ENCODE measurements at regions not wholly inside any gene's neighbourhood (a gene's known extent, or its start where the extent isn't known, plus 50 kb on each side); places are given as distances from the start of the nearest gene placed in this dataset.
"Not testable (repeated sequence)": the region's sequence is repeated elsewhere in the genome, so short reads cannot be mapped to it uniquely, and the experiment has no call there.

DNA sequence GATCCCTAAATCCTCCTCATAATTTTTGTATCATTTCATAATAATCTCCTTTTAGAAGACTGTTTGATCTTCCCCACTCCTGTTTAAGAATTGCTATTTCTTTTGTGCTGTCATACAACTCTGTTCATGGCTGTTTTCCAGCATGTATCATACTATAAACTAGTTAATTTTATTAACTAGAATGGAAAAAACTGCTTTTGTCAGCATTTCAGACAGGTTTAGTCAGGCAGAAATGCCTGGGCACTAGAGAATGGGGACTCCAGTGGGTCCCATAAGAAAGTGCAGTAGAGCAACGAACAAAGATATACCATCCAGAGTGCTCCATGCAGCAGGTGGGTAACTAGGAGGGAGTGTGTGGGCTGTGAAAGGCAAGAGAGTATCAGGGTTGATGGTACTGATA lies 523.9 kb downstream of the PLOD2 start:
- ATAC-seq (replicated peaks in 1 of 2) (no peak), DNase-seq (no peak)
- H3K27ac Mint-ChIP-seq, result no peak overlapping the region
- H3K9me3 Mint-ChIP-seq, result peaks cover 0 to 5% of the 10 kb centered on the region in 2 donors
- peaks cover 0 to 3% of the 10 kb centered on the region in 2 donors for H3K36me3 Mint-ChIP-seq (ENCODE audit: insufficient read depth in 2 of 2)
- H3K4me3 Mint-ChIP-seq, result no peak overlapping the region
- no peaks in the 10 kb centered on the region for H3K4me1 Mint-ChIP-seq (ENCODE audit: low read depth)
- H3K27me3 Mint-ChIP-seq (ENCODE audit: low read depth), result no peaks in the 10 kb centered on the region

DNA sequence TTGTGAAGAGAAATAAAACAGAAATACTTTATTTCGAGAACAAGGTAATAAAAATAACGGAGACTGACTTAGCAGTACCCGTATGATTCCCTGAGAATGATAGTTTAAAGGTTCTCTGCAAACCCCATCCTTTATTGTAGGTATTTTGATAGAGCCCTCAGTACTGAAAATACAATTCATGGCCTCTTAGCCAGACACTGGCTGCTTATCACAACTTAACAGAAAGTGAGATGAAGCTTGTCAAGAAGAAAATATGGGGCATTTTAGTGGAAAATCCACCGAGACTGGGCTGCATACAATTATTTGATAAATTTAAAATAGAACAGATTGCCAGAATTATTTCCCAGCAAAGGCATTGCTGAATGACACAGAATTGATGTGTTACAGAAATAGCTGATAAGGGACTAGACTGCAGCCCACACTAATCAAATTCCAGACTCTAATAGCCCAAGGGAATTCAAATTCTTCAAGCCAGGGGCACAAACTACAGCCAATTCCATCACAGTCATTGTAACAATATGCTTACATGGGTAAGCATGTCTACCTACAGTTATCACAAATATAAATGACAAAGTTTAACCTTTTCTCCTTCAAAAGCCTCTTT lies 521.9 kb downstream of the PLOD2 start:
- no peaks in the 10 kb centered on the region for H3K4me1 Mint-ChIP-seq (ENCODE audit: low read depth)
- no peak overlapping the region for H3K4me3 Mint-ChIP-seq
- H3K36me3 Mint-ChIP-seq (ENCODE audit: insufficient read depth in 2 of 2), result no peaks in the 10 kb centered on the region
- peaks cover 0 to 2% of the 10 kb centered on the region in 2 donors for H3K9me3 Mint-ChIP-seq
- H3K27me3 Mint-ChIP-seq (ENCODE audit: low read depth), result no peaks in the 10 kb centered on the region
- DNase-seq, result no peak
- ATAC-seq (replicated peaks in 1 of 2), result no peak
- H3K27ac Mint-ChIP-seq, result no peak overlapping the region

DNA sequence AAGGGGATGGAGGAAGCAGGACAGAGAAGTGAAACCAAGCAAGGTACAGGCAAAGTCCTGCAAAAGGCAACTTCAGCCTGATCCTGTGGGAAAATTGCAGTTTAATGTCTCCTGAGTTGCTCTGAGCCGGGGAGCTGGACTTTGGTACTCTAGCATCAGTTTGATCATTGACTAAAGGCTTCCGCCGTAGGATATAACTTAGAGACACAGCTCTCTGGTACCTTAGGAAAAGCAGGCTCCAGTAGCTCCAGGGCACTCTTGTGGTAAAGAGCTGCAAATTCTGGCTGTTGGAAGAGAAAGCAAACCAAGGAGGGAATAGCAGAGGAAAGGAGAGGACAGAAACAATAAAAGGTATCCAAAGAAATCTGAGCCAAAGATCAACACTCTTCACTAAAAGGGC lies 521.1 kb downstream of the PLOD2 start:
- Mint-ChIP-seq H3K4me1 (ENCODE audit: low read depth) (no peaks in the 10 kb centered on the region), H3K36me3 (ENCODE audit: insufficient read depth in 2 of 2) (no peaks in the 10 kb centered on the region)
- DNase-seq, result no peak

DNA sequence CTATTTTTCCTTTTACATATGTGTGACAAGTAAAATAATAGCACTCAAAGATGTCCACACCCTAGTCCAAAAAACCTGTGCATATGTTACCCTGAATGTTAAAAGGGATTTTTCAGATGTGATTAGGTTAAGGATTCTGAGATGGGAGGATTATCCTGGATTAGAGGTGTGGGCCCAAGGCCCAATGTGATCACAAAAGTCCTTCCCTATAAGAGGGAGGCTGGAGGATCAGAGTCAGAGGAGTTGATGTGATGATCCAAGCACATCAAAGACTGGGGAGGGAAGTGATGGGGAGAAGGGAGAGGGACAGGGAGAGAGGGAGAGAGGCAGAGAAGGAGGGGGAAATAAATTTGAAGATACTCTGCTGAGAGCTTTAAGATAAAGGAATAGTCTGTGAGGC lies 512.6 kb downstream of the PLOD2 start:
- Mint-ChIP-seq H3K4me1 (ENCODE audit: low read depth) (no peaks in the 10 kb centered on the region), H3K27ac (no peak overlapping the region), H3K9me3 (peaks cover 3 to 4% of the 10 kb centered on the region in 2 donors), H3K4me3 (no peak overlapping the region), H3K36me3 (ENCODE audit: insufficient read depth in 2 of 2) (no peaks in the 10 kb centered on the region), H3K27me3 (ENCODE audit: low read depth) (no peaks in the 10 kb centered on the region)
- DNase-seq (no peak), ATAC-seq (replicated peaks in 1 of 2) (no peak)

More for the DNA sequence above, 521.1 kb downstream of the PLOD2 start:
- Mint-ChIP-seq H3K27ac (no peak overlapping the region), H3K4me3 (no peak overlapping the region), H3K27me3 (ENCODE audit: low read depth) (no peaks in the 10 kb centered on the region), H3K9me3 (peaks cover 0 to 2% of the 10 kb centered on the region in 2 donors)
- ATAC-seq (replicated peaks in 1 of 2), result no peak

DNA sequence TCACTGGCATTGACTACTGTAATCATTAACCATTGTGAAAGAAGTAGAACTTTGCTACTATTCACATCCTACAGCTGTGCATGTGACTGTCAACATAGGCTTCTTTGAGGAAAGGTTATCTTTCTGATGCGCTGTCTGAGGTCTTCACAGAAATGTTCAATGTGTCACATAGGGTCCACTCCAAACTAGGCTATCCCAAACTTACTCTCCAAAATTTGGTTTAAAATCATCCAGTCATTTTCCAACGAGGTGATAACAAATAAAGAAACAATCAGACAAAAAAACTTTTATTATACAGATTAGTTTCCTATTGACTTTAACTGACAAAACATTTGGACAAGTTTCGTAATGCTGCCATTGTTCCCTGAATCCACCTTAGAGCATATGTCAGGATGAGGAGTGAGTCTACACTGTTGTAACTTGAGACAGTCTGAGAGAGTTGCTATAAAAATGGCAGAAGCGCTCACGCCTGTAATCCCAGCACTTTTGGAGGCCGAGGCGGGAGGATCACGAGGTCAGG lies 511.6 kb downstream of the PLOD2 start:
- no peaks in the 10 kb centered on the region for H3K4me1 Mint-ChIP-seq (ENCODE audit: low read depth)

DNA sequence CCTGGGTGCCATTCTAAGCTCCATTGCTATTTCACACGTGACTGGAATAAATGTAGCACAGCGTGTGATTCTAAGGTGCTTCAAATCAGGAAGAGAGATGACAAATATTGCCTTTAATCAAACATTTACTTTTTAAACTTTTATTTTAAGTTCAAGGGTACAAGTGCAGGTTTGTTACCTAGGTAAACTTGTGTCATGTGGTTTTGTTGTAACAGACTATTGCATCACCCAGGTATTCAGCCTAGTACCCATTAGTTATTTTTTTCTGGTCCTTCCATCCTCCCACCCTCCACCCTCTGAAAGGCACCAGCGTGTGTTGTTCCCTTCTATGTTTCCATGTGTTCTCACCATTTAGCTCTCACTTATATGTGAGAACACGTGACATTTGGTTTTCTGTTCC lies 510.8 kb downstream of the PLOD2 start:
- H3K4me1 Mint-ChIP-seq (ENCODE audit: low read depth), result no peaks in the 10 kb centered on the region
- H3K9me3 Mint-ChIP-seq, result peaks cover 3 to 4% of the 10 kb centered on the region in 2 donors
- ATAC-seq (replicated peaks in 1 of 2), result no peak
- no peaks in the 10 kb centered on the region for H3K27me3 Mint-ChIP-seq (ENCODE audit: low read depth)
- no peak for DNase-seq
- H3K36me3 Mint-ChIP-seq (ENCODE audit: insufficient read depth in 2 of 2), result no peaks in the 10 kb centered on the region
- no peak overlapping the region for H3K4me3 Mint-ChIP-seq
- H3K27ac Mint-ChIP-seq, result no peak overlapping the region

More for the DNA sequence above, 511.6 kb downstream of the PLOD2 start:
- DNase-seq (no peak), ATAC-seq (replicated peaks in 1 of 2) (no peak)
- Mint-ChIP-seq H3K36me3 (ENCODE audit: insufficient read depth in 2 of 2) (no peaks in the 10 kb centered on the region), H3K4me3 (no peak overlapping the region), H3K27ac (no peak overlapping the region), H3K27me3 (ENCODE audit: low read depth) (no peaks in the 10 kb centered on the region), H3K9me3 (peaks cover 2 to 4% of the 10 kb centered on the region in 2 donors)

DNA sequence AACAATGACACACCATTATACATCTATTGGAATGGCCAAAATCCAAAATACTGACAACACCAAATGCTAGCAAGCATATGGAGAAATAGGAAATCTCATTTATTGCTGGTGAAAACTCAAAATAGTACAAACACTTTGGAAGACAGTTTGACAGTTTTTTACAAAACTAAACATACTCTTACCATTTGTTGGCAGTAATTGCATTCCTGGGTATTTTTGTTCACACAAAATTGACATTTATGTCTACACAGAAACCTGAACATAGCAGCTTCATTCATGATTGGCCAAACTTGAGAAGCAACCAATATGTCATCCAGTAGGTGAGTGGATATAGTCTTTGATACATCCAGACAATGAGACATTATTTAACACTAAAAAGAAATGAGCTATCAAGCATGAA lies 489.9 kb downstream of the PLOD2 start:
- H3K27me3 Mint-ChIP-seq (ENCODE audit: low read depth), result no peaks in the 10 kb centered on the region
- no peaks in the 10 kb centered on the region for H3K4me1 Mint-ChIP-seq (ENCODE audit: low read depth)
- DNase-seq, result no peak
- no peak overlapping the region for H3K27ac Mint-ChIP-seq
- H3K36me3 Mint-ChIP-seq (ENCODE audit: insufficient read depth in 2 of 2), result no peaks in the 10 kb centered on the region
- H3K9me3 Mint-ChIP-seq, result peaks cover 6% of the 10 kb centered on the region in 2 donors
- no peak for ATAC-seq (replicated peaks in 1 of 2)
- H3K4me3 Mint-ChIP-seq, result no peak overlapping the region

DNA sequence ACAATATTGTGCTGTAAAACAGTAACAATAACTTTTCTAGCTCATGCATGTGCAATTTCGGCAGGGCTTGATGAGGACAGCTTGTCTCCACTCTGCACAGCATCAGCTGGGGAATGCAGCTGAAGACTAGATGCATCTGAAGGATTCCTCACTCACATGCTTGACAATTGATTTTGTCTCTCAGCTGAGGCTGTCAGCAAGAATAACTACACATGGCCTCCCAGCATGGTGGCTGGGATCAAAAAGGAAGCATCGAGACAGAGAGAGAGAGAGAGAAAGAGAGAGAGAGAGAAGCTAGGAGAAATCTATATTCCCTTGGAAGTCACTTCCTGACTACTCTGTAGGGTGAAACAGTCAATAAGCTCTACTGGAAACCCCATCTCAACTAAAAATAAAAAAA lies 487.1 kb downstream of the PLOD2 start:
- DNase-seq, result no peak
- no peak overlapping the region for H3K27ac Mint-ChIP-seq
- H3K9me3 Mint-ChIP-seq, result peaks cover 5 to 6% of the 10 kb centered on the region in 2 donors
- no peaks in the 10 kb centered on the region for H3K27me3 Mint-ChIP-seq (ENCODE audit: low read depth)
- no peak overlapping the region for H3K4me3 Mint-ChIP-seq
- ATAC-seq (replicated peaks in 1 of 2), result no peak
- no peaks in the 10 kb centered on the region for H3K36me3 Mint-ChIP-seq (ENCODE audit: insufficient read depth in 2 of 2)
- H3K4me1 Mint-ChIP-seq (ENCODE audit: low read depth), result no peaks in the 10 kb centered on the region

DNA sequence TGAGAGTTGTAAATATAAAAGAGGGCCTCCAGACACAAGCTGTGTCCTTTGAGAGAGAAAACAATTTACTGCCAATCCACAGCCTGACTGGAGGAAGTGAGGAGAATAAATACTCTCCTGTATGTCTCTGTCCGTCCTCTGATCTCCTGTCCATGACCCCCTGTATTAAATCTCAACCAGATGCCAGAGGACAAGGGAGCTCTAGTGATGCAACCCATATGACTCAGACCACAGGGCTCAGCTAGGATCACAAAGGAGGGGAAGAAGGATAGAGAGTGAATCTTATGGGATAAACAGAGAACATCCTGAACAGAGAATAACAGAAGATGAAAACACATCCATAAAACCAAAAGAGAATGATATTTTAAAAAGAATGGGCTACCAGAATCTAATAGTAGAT lies 482.6 kb downstream of the PLOD2 start:
- no peak for DNase-seq
- H3K9me3 Mint-ChIP-seq, result peaks cover 0 to 3% of the 10 kb centered on the region in 2 donors
- no peaks in the 10 kb centered on the region for H3K27me3 Mint-ChIP-seq (ENCODE audit: low read depth)
- no peak for ATAC-seq (replicated peaks in 1 of 2)
- no peaks in the 10 kb centered on the region for H3K36me3 Mint-ChIP-seq (ENCODE audit: insufficient read depth in 2 of 2)
- H3K27ac Mint-ChIP-seq, result no peak overlapping the region
- H3K4me3 Mint-ChIP-seq, result no peak overlapping the region
- no peaks in the 10 kb centered on the region for H3K4me1 Mint-ChIP-seq (ENCODE audit: low read depth)

DNA sequence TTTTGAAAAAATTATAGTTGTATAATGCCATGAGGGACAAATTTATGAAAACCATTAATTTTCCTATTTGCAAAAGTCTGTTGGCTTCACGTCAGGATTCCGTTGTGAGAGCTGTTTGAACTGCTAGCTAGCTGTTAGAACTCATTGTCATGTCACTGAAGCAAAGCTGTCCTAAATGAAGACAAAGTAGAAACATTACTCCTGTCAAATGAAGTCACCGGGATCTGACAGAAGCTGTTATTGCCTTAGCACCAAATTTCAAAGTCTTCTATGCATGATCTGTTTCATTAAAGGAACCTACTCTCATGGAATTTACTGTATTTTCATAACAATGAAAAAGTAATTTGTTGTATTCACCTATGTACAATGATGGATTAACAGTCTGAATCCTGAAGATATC lies 479.8 kb downstream of the PLOD2 start:
- no peak for DNase-seq

DNA sequence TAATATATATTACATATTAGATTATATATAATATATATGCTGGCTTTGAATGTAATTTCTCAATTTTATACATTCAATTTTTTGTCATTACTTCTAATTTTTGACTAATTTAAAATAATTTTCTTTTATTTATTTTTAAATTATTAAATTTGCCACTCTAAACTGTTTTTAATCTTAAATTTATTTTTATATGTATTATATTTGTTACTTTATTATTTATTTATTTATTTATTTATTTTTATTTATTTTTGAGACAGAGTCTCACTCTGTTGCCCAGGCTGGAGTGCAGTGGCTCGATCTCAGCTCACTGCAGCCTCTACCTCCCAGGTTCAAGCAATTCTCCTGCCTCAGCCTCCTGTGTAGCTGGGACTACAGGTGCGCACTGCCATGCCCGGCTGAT lies 473.0 kb downstream of the PLOD2 start:
- not testable (repeated sequence) for H3K27me3 Mint-ChIP-seq (ENCODE audit: low read depth); H3K9me3 Mint-ChIP-seq; H3K4me3 Mint-ChIP-seq; H3K27ac Mint-ChIP-seq; ATAC-seq (replicated peaks in 1 of 2); H3K36me3 Mint-ChIP-seq (ENCODE audit: insufficient read depth in 2 of 2); H3K4me1 Mint-ChIP-seq (ENCODE audit: low read depth); DNase-seq

More for the DNA sequence above, 479.8 kb downstream of the PLOD2 start:
- Mint-ChIP-seq H3K4me1 (ENCODE audit: low read depth) (no peaks in the 10 kb centered on the region), H3K9me3 (peaks cover 0 to 2% of the 10 kb centered on the region in 2 donors), H3K27ac (no peak overlapping the region), H3K4me3 (no peak overlapping the region), H3K36me3 (ENCODE audit: insufficient read depth in 2 of 2) (no peaks in the 10 kb centered on the region), H3K27me3 (ENCODE audit: low read depth) (no peaks in the 10 kb centered on the region)
- no peak for ATAC-seq (replicated peaks in 1 of 2)

DNA sequence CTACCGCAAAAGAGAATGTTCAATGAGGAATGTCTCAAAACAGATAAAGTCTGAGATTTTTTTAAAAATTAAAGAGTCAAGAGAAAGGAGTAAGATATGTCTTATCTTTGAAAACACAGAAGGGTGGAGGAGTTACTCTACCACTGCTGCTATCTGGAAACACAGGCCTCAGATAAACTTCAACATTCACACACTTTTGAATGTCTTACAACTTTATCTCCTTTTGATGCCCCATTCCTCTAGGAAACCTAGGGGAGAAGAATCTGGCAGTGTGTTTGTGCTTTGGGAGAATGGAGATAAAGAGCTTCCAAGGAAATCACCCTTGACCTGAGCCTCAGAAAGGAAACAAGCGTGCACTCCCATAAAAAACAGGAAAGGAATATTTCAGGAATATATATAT lies 468.2 kb downstream of the PLOD2 start:
- Mint-ChIP-seq H3K4me1 (ENCODE audit: low read depth) (no peaks in the 10 kb centered on the region), H3K27ac (no peak overlapping the region), H3K4me3 (no peak overlapping the region), H3K9me3 (peaks cover 0 to 4% of the 10 kb centered on the region in 2 donors), H3K36me3 (ENCODE audit: insufficient read depth in 2 of 2) (no peaks in the 10 kb centered on the region), H3K27me3 (ENCODE audit: low read depth) (no peaks in the 10 kb centered on the region)
- ATAC-seq (replicated peaks in 1 of 2) (no peak), DNase-seq (no peak)

DNA sequence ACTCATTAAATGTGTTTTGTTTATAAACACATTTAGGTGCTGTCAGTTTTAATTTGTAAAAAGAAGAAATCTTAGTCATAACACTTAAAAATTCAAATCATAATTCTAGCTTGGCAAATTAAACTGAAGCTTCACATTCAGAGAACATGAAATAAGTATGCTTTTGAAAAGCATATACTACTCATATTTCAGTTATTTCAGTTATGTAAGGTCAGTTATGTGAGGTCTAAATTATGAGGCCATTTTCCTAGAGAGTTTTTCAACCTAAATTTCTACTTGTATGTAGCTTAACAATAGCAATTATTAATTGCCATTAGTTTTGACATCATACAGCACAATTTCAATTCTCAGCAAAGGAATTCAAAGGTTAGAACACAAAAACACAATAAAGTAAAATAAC lies 465.0 kb downstream of the PLOD2 start:
- Mint-ChIP-seq H3K9me3 (peaks cover 0 to 4% of the 10 kb centered on the region in 2 donors), H3K36me3 (ENCODE audit: insufficient read depth in 2 of 2) (no peaks in the 10 kb centered on the region), H3K27me3 (ENCODE audit: low read depth) (no peaks in the 10 kb centered on the region), H3K27ac (no peak overlapping the region), H3K4me1 (ENCODE audit: low read depth) (no peaks in the 10 kb centered on the region), H3K4me3 (no peak overlapping the region)
- ATAC-seq (replicated peaks in 1 of 2) (no peak), DNase-seq (no peak)

DNA sequence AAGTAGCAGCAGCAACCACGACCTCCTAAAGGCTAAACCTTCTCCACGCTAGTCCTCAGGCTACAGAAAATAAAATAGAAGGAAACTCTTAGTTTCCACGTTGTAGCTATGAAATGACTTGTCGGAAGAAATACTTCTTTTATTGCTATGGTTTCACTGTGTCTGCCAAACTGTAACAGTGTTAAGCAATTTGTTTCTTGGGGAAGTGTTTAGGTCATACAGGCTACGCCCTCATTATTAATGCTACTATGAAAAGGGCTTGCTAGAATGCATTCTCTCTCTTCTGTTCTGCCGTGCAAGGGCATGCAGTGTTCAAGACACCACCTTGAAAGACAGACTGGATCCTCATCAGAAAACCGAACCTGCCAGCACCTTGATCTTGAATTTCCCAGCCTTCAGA lies 462.7 kb downstream of the PLOD2 start:
- Mint-ChIP-seq H3K36me3 (ENCODE audit: insufficient read depth in 2 of 2) (no peaks in the 10 kb centered on the region), H3K27ac (no peak overlapping the region), H3K4me1 (ENCODE audit: low read depth) (no peaks in the 10 kb centered on the region), H3K9me3 (peaks cover 0 to 2% of the 10 kb centered on the region in 2 donors), H3K27me3 (ENCODE audit: low read depth) (no peaks in the 10 kb centered on the region), H3K4me3 (no peak overlapping the region)
- no peak for ATAC-seq (replicated peaks in 1 of 2)
- DNase-seq, result no peak

Data from activated T-cell treated with anti-CD3 and anti-CD28 coated beads, Interleukin-2, amount 50 U/mL, for 72 hours (primary cell).